GM19468 (cell line): ENCODE measurements at regions not wholly inside any gene's neighbourhood (a gene's known extent, or its start where the extent isn't known, plus 50 kb on each side); places are given as distances from the start of the nearest gene placed in this dataset.

Source experiments
- ATAC-seq: cut with Tn5 transposase; IDR thresholded peaks from one replicate; pipeline ENCODE4 v1.9.1; 2021; ENCODE audit warnings: mild to moderate bottlenecking, moderate library complexity, moderate number of reproducible peaks; ENCODE audit not compliant: unreplicated experiment; ENCODE audit errors: extremely low read depth

DNA sequence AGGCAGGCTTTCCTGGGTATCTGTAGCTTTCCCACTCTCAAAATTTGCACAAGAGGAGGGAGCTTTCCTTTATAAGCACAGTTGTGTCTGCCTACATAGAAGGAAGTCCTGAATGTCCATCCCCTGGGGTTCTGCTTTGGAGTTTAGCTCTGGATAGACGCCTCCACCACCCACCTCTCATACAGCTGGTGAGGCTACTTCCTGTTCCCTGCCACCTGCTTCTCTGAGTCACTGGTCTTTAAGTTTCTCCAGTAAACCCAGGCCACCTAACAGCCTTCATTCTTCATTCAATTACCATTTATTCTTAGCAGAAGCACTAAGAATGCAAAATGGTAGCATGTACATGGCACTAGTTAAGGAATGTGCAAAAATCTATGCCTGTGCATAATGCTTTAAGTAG is 407.8 kb downstream of the CDH2 start:
- ATAC-seq = no peak

GRCh38 chr18:27763936-27764335 is 413.0 kb downstream of the CDH2 start:
- ATAC-seq = no peak

DNA sequence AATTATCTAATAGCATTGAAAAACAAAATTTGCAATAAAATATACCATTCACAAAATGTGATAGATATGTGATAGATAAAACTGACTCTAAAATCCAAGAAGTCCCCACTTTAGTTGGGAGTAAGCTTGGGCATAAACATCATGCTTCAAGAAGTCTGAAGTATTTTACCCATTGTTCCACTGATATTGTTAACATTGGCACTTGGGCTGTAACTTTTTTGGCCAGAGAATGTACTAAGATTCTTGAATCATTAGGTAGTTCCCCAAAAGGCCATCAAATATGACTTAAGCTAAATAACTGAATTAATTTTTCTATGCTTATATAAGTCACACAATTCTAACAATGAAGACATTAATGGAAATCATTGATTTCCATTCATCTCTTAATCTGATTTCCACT is 413.6 kb downstream of the CDH2 start:
- ATAC-seq = no peak

DNA sequence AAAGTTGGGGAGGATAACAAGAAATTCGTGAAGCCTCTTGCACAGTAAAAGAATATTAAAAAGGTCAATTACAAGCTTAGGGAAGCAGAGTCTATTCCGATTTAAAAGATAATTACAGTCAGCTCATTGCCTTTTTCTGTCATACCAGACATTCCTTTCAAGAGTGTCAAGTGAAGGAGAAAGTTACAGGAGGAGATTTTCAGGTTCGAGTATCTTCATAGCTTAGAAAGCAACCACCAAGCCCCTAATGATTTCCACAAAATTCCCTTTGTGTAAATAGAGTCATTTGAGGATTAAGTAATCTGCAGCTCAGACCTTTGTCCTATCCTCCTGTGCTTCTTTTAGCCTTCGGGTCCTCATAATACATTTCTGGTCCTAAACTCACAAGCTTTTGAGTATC is 414.9 kb downstream of the CDH2 start:
- no peak for ATAC-seq

DNA sequence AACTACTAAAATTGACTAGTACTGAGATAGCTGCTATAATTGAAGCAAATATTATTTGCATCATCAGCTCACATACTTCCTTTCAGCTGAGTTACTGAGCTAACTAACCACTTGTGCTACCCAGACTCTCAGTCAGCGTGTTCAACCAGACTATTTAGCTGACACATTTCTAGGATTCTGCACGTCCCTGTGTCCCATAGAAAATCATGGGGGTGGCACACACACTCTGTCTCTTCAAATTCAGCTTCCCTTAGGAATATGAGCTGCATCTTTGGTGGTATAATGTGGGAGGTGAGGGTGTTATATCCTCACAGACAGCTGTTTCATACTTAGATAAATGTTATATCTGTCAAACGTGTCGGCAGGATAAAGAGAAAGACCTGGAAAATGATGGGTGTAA is 424.0 kb downstream of the CDH2 start:
- ATAC-seq = no peak

- no peak for ATAC-seq
Measured at GRCh38 chr18:27750923-27751322, 426.0 kb downstream of the CDH2 start.

GRCh38 chr18:27750014-27750413 is 426.9 kb downstream of the CDH2 start:
- ATAC-seq = no peak

- no peak for ATAC-seq
Measured at GRCh38 chr18:27749194-27749593, 427.7 kb downstream of the CDH2 start.

DNA sequence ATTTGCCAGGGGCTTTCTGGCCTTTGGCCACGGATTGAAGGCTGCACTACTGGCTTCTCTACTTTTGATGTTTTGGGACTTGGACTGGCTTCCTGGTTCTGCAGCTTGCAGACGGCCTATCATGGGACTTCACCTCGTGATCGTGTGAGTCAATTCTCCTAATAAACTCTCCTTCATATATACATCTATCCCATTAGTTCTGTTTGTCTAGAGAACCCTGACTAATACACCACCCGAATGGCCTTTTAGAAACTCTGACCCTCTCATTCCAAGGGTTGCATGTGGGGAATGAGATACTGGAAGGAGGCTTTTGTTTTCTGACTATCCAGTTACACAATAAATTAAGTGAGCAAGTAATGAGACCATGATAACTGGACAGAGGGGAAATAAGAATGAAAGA is 430.7 kb downstream of the CDH2 start:
- no peak for ATAC-seq

- ATAC-seq = no peak
Measured at GRCh38 chr18:27735117-27735516, 441.8 kb downstream of the CDH2 start.

GRCh38 chr18:27731211-27731610 is 445.7 kb downstream of the CDH2 start:
- ATAC-seq = no peak

GRCh38 chr18:27728659-27729058 is 448.3 kb downstream of the CDH2 start:
- ATAC-seq = no peak

- no peak for ATAC-seq
Measured at GRCh38 chr18:27724362-27724761, 452.6 kb downstream of the CDH2 start.

DNA sequence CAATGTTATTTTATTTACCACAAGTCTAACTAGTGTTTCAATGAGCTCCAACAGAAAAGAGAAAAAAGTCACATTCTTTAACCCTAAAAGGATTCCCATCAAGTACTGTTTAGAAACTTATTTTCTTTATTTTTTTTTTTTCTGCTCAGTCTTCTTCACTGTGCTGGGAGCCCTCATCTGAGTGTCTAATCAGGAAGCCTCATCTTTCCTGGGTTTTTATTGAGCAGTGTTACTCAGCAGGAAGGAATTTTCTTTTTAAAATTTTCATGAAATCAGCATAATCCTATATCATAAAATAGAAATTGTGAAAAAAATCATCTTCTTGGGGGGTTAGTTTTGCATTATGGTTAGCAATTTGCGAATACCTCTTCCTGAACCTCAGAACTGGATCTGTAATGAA is 453.8 kb downstream of the CDH2 start:
- no peak for ATAC-seq

DNA sequence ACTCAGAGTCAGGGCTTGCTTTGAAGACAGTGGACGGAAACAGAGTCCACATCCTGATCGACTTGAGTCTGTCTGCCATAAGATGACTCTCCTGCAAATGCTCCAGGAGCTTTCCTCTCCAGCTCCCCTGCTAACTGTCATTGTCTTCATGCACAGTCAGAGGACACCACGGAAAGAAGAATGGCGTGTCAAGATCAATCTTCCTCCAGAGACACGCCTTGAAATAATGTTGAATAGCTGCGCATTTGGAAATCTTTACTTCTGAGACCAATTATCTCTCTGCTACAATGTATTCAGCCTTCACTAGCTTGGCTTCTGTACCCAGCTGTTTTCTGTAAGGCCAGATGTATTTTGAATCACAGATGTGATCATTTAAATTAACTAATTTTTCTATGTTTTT is 457.2 kb downstream of the CDH2 start:
- no peak for ATAC-seq

GRCh38 chr18:27717816-27718215 is 459.1 kb downstream of the CDH2 start:
- ATAC-seq = no peak

GRCh38 chr18:27717250-27717649 is 459.7 kb downstream of the CDH2 start:
- no peak for ATAC-seq

- no peak for ATAC-seq
Measured at GRCh38 chr18:27715751-27716150, 461.2 kb downstream of the CDH2 start.

GRCh38 chr18:27713738-27714095 is 463.2 kb downstream of the CDH2 start:
- ATAC-seq = no peak

DNA sequence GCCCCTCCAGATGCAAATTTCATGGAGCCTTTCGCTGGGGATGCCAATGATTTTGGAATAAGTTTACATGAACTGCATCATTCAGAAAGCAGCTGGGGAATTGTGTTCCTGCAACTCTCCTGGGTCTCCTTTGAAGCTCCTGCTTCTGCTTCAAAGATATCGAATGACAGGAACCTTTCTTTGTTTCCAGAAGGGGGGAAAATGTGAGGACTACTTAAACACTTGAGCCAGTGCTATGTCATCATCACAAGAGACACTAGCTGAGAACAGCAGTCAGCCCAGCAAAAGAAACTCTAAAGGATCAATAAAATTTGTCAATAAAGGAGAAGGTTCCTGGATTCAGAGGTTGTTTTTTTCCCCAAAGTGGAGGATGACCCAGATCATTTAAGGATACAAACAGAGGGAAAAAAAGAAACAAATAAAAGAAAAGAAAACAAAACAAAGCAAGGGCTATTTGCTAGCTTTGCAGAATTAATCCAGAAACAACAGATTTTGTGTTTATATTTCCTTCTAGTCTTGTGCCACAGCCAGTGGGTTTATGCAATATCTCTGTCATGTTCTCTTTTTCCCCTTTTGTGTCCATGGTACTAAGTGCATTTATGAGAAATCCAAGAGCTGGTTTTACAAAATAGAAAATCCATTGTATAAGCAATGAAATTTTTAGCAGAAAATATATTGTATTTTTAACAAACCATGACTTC is 463.7 kb downstream of the CDH2 start:
- no peak for ATAC-seq

- ATAC-seq = no peak
Measured at GRCh38 chr18:27712066-27712465, 464.9 kb downstream of the CDH2 start.

DNA sequence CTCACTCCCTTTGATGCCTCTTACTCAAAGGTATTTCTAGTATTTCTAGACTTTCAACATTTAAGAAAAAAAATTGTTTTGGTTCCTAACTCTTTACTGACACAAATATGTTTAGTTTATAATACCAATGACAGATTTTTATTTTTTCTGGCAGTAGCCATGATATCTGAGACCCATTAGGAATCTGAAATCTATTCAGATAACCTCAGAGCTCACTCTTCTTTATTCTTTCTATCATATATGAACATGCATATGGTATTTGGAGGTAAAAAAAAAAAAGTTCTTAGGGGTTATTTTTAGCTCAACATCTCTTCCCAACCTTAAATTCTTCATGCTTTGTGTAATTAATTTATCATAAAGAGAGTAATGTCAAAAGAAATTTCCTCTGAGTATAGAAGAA is 465.5 kb downstream of the CDH2 start:
- ATAC-seq = no peak

DNA sequence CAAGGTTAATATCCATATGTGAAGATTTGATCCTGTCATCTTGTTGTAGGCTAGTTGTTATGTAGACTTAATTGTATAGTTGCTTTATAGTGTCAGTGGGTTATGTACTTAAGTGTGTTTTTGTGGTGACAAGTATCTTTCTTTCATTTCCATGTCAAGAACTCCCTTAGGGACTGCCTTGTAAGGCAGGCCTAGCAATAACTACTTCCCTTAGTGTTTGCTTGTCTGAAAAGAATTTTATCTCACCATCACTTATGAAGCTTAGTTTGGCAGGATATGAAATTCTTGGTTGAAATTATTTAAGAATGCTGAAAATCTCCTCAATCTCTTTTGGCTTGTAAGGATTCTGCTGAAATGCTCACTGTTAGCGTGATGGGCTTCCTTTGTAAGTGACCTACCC is 467.6 kb downstream of the CDH2 start:
- no peak for ATAC-seq
